ELF-1 (cell line): ENCODE measurements at regions not wholly inside any gene's neighbourhood (a gene's known extent, or its start where the extent isn't known, plus 50 kb on each side); places are given as distances from the start of the nearest gene placed in this dataset.
A peak's percentile ranks its signal among the peaks of the same experiment; 100 is the strongest.

Experiments used
- DNase-seq: peaks from one replicate; pipeline ENCODE4 v3.0.0-alpha.2; 2016; ENCODE audit warnings: low read depth, low spot score

- no peak for DNase-seq
These were observed 903.1 kb downstream of the BCL11B start for GRCh38 chr14:98368916-98369315.

DNA sequence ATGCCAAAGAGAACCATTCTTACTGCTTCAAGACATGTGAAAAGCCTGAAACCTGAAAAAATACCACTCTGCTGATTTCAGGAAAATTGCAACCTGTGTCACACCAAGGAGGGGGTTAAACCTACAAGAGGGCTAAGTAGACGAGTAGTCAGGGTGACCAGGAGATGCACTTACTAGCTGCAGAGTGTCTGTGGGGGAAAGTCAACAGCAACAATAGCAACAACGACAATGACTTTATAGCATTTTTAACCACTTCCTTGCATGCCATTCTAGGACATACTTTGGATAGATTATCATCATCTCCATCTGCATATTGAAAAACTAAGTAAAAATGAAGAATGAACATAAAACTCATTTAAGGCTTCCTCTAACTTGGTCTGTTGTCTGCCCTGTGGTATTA lies 902.7 kb downstream of the BCL11B start:
- no peak for DNase-seq

DNA sequence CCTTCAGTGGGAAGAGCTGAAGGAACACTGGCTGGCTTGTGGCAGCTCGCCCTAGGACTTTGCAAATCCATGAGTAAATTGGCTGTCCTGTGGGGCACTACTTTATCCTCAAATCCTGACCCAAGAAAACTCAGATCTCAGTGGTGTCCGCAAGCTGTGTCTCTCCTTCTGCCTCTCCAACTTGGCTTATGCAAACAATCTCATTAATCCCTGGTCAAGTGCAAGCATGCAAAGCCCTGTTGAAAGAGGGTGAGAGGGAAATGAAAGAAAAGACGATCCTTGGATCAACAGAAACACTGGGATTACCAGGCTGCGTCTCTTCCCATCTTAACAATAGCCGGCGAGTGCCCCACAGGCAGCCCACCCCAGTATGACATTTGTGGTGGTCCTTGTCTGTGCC lies 901.6 kb downstream of the BCL11B start:
- DNase-seq: no peak

- no peak for DNase-seq
These were observed 900.9 kb downstream of the BCL11B start for GRCh38 chr14:98371141-98371540.

DNA sequence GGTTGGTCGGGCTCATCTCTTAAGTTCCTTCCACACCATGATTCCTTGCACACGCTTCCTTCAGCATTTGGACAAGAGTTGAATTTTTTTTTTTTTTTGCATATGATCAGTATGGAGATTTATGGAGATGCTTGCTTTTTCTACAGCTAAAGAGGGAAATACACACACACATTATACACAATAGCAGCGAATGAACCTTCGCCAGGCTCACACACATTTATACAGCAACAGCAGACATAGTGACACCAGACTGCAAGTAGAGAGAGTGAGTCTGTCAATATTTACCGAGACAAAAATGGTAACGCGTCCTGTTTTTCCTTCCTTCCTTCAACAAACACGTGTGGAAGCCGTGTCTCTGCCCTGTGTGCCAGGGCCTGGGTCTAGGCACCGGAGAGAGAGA lies 897.9 kb downstream of the BCL11B start:
- no peak for DNase-seq

- DNase-seq: no peak
These were observed 896.4 kb downstream of the BCL11B start for GRCh38 chr14:98375566-98375965.

- no peak for DNase-seq
These were observed 892.2 kb downstream of the BCL11B start for GRCh38 chr14:98379830-98380229.

- DNase-seq: no peak
These were observed 889.3 kb downstream of the BCL11B start for GRCh38 chr14:98382662-98383061.

- no peak for DNase-seq
These were observed 886.1 kb downstream of the BCL11B start for GRCh38 chr14:98385851-98386250.

DNA sequence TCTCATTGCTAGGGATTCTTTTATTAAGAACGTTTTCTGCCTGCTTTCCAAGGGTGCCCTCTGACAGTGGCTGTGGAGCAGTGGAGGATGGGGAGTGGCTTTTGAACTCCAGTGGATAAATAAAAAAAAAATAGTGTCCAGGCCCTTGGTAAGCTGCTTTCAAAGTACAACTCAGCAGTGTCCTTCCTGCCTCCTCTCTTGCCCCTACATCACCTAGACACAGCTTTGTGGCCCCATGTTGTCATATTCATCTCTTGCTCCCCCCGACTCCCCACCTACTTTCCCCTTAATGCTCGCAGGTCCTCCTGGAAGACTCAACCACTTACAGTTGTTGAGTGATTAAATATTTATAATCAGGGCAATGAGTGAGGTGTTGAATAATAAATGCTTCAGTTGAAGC lies 880.9 kb downstream of the BCL11B start:
- DNase-seq: no peak

- no peak for DNase-seq
These were observed 878.5 kb downstream of the BCL11B start for GRCh38 chr14:98393527-98393926.

- peak; percentile 26 for DNase-seq
These were observed 867.2 kb downstream of the BCL11B start for GRCh38 chr14:98404811-98405210.

DNA sequence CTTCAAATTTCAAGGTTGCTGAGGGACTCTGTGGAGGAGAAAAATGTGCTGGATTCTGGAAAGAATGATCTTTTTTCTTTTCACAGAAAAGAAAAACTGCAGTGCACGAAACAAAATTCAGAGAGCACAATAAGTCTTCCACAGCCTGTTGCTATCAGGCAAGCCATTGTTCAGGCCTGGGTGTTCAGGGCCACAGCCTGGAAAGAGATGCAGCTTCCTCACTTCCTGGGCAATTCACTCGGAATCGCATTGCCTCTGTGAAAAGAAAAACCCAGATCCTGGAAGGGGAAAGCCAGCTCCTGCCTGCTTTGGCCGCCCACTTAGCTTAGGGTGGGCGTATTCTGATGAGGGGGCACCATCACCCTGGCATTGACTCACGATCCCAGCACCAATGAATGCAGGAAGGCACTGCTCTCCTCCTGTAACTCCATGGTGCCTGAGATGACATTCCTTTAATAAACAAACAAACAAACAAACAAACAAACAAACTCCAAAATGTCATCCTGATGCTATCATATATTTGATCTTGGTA lies 863.9 kb downstream of the BCL11B start:
- DNase-seq: no peak

DNA sequence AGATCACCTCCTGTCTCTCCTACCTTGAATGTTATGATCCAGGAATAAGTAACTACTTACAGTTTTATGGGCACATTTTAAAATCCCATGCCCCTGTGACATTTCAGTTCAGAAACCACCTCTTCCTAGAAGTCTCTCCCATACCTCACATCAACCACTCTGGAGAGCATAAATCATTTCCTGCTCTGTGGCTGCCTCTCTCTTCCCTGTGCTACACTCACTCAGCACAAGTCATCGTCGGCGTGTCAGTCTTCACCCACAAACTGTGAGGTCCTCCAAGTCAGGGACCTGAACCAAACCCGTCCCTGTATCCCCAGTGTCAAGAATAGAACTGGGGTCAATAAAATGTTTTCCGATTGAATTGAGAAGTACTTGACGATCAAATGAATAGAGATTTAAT lies 863.3 kb downstream of the BCL11B start:
- DNase-seq: no peak

- DNase-seq: no peak
These were observed 860.8 kb downstream of the BCL11B start for GRCh38 chr14:98411154-98411553.

GRCh38 chr14:98412431-98412830 lies 859.6 kb downstream of the BCL11B start:
- no peak for DNase-seq

DNA sequence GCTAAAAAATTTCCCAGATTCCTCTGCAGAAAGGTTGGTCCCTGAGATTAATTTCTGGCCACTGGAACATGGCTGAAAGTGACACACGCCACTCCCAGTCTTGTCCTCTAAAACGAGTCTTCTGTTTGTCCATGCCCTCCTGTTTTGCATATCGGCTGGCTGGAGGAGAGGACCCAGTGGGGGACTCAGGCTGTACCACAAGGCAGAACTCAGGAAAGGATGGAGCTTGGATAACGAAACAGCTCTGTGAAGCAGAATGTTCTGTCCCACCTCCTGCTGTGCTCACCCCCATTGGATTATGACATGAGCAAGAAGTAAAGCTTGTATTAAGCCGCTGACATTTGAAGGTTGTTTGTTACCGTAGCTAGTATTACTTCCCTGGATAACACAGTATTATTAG lies 856.2 kb downstream of the BCL11B start:
- no peak for DNase-seq

DNA sequence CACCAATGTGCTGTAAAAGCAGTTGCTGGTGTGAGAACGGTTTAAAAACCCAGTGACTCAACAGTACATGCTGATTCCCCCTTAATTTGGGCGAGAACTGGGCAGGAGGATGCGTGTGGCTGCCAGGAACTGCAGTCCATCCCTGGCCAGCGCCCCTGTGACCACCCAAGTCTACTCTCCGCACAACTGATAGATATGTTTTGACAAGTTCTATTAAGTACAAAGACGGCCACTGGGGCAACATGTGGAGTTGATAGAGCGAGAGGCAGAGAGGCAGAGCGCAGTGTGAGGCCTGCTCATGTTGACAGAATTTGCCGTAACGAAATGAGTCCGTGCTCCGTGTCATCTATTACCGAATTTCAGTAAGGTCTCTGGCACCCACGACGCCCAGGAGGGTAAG lies 855.0 kb downstream of the BCL11B start:
- DNase-seq: no peak

- no peak for DNase-seq
These were observed 843.5 kb downstream of the BCL11B start for GRCh38 chr14:98428483-98428994.

DNA sequence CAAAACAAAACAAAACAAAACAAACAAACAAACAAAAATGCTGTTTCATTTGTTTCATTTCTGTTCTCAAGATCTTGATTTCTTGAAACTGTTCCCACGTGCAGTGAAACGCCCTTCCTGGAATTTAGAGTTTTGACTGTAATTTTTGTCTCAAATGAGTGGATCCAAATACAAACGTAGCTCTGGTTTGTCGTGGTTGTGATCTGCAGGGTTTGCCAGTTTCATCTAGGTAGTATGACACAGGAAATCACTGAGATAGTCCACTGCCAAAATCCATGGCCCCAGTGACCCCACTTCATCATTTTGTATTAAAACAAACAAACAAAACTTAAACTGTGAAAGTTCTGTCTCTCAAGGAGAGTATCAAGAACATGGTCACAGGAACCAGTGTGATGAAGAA lies 838.6 kb downstream of the BCL11B start:
- no peak for DNase-seq

DNA sequence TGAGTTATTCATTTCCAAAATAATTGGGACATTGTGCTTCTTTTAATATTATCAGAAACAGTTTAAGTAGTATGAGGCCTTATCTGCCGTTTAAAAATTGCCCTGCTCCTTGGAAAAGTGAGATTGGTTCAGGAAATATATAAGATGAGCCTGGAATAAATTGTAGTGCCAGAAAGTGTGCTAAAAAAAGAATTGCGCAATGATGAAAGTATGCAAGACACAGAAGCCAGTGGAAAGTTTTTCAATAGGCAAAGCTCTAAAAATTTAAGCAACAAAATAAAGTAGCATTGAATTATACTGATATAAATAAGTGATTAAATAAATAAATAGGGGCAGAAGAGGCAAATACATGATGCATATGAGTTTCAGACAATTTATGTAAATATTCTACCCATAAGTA lies 834.9 kb downstream of the BCL11B start:
- DNase-seq: no peak

DNA sequence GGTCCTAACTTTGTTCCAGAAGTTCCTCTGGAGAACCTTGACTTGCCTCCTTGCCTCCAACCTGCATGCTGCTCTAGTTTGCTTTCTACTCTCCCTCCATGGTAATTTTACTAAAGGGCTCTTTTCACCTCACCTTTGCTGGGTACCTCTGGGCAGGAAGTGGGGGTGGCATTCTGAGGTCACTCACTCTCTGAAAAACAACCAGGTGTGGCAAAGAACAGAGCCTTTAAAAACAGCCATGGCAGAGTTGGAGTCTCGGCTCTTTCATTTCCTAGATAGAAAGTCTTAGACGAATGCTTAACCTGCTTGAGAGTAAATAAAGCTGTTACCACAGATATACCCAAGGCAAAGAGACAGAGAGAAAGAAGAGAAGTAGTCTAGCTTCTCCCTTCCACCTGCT lies 827.9 kb downstream of the BCL11B start:
- DNase-seq: no peak

GRCh38 chr14:98445718-98446117 lies 826.3 kb downstream of the BCL11B start:
- peak; percentile 5 for DNase-seq

GRCh38 chr14:98446508-98446907 lies 825.5 kb downstream of the BCL11B start:
- no peak for DNase-seq
